AG04449 (cell line): ENCODE measurements at regions not wholly inside any gene's neighbourhood (a gene's known extent, or its start where the extent isn't known, plus 50 kb on each side); places are given as distances from the start of the nearest gene placed in this dataset.

Experiments
- CTCF ChIA-PET: fragments of 350-600 bp; formaldehyde crosslinking; extraction: SDS; loops from one replicate; lab custom pipeline; 2021; ENCODE audit warnings: antibody characterized with exemption; lab: Yijun Ruan, JAX
- POLR2A ChIA-PET: fragments of 400-600, 350-600 bp; formaldehyde crosslinking; extraction: SDS; loops from one replicate; lab custom pipeline; 2020; ENCODE audit warnings: antibody characterized with exemption, inconsistent platforms; lab: Yijun Ruan, JAX
- DNase-seq: peaks from one replicate; pipeline ENCODE4 v3.0.0-alpha.2; 2010; ENCODE audit warnings: low read depth, low spot score
- H3K4me3 ChIP-seq: 2 replicates; pipeline ENCODE4 v1.5.1; 2011; ENCODE audit warnings: low read depth, mild to moderate bottlenecking, control low read depth, low read length
- TF ChIP-seq, protein P1 (sequence below): IDR thresholded peaks from one replicate; pipeline ENCODE4 v1.5.1; 2011; ENCODE audit warnings: mild to moderate bottlenecking, moderate library complexity, low read length, control low read depth, inconsistent platforms; ENCODE audit not compliant: insufficient read depth; ENCODE audit errors: missing control alignments

DNA sequence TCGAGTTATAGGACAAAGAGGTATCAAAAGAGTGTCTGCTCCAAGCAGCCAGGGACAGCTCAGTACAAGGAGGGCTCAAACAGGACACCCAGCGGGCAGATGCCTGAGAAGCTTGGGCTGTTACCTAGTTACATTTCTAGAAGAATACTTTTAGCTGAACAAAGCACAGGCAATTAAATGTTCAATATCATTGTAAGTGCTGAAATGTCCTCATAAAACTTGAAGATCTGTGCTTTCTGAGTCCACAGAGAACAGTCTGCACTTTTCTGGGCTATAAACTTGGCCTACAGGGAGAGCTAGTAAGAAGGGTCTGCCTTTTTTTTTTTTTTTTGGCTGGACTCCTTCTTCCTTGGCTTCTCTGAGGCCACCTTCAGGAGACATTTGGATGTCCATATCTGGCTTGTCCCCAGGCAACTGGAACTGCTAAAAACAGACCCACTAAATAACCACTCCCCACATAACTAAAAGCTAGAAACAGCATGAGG lies 123.2 kb downstream of the SLC16A9 start:
- TF ChIP-seq, protein P1, sequence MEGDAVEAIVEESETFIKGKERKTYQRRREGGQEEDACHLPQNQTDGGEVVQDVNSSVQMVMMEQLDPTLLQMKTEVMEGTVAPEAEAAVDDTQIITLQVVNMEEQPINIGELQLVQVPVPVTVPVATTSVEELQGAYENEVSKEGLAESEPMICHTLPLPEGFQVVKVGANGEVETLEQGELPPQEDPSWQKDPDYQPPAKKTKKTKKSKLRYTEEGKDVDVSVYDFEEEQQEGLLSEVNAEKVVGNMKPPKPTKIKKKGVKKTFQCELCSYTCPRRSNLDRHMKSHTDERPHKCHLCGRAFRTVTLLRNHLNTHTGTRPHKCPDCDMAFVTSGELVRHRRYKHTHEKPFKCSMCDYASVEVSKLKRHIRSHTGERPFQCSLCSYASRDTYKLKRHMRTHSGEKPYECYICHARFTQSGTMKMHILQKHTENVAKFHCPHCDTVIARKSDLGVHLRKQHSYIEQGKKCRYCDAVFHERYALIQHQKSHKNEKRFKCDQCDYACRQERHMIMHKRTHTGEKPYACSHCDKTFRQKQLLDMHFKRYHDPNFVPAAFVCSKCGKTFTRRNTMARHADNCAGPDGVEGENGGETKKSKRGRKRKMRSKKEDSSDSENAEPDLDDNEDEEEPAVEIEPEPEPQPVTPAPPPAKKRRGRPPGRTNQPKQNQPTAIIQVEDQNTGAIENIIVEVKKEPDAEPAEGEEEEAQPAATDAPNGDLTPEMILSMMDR: no peak
- no peak for DNase-seq
- POLR2A ChIA-PET: no interaction called here
- no peak overlapping the region for H3K4me3 ChIP-seq
- CTCF ChIA-PET: interaction anchor here (2.3 kb wide), 1 partner anchor 350 kb away, joined by 5 read pairs; no protein-coding TSS in a partner anchor

DNA sequence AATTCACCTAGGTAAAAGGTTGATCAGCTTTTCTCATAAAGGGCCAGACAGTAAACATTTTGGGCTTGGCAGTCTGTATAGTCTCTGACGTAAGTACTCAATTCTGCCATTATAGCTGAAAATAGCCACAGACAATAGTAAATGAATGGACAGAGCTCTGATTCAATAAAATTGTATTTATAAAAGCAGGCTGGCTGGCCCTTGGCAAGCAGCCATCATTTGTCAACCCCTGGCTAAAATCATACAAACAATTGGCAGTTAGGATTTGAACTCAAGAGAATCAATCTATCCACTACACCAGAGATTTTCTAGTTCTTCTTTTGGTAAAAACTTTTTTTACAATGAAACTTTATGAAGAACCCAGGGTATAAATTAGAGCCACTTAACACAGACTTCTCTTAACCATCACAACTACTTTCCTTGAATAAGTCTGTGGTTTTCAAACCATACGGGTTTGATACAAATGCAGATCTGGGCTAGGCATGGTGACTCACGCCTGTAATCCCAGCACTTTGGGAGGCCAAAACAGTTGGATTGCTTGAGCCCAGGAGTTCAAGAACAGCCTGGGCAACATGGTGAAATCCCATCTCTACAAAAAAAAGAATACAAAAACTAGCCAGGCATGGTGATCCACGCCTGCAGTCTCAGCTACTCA lies 124.5 kb downstream of the SLC16A9 start:
- TF ChIP-seq, protein P1: no peak
- DNase-seq: no peak
- POLR2A ChIA-PET: no interaction called here
- H3K4me3 ChIP-seq: no peak overlapping the region
- CTCF ChIA-PET: no interaction called here

DNA sequence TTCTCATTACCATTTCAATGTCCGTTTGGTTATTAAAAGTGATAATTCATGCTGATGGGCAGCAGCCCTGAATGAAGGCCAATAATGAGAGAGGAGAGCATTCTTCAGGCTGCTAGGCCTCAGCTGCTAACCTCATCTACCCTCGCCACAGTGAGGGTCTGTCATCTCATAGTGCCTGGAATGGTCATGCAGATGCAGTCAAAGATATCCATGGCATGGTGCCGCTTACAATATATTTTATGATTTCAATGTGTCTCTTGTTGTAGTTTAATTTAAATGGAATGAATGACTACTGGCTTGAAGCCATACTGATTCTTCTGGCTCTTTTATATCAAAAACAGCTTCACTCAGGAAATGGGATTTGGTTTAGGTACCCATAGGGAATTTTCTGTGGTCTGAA lies 126.9 kb downstream of the SLC16A9 start:
- TF ChIP-seq, protein P1: no peak
- no peak for DNase-seq
- CTCF ChIA-PET: interaction anchor here (1.2 to 5.5 kb wide), 3 partner anchors 18 to 343 kb away, joined by 3 to 28 read pairs (median 5); no protein-coding TSS in a partner anchor
- H3K4me3 ChIP-seq: no peak overlapping the region
- POLR2A ChIA-PET: no interaction called here

DNA sequence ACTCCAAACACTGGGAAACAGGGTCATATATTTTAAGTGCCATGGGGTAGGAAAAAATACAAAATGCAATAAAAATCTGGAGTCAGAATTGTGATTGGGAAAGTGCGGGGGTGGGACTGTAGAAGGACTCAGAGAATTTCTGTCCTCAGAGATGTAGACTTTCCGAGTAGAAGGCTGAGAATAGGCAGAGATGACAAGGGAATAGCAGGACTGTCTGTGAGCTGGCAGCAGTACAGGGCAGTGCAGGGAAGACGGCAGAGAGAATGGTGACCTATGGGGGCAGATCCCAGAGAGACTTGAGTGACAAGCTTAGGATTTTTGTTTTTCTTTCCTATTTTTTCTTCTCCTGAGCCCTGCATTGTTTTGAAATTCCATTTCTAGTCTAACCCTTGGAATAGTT lies 127.6 kb downstream of the SLC16A9 start:
- ChIA-PET CTCF (interaction anchor here (1.2 to 5.5 kb wide), 3 partner anchors 18 to 342 kb away, joined by 3 to 28 read pairs (median 5); no protein-coding TSS in a partner anchor), POLR2A (no interaction called here)
- TF ChIP-seq, protein P1: no peak
- DNase-seq: no peak
- no peak overlapping the region for H3K4me3 ChIP-seq

DNA sequence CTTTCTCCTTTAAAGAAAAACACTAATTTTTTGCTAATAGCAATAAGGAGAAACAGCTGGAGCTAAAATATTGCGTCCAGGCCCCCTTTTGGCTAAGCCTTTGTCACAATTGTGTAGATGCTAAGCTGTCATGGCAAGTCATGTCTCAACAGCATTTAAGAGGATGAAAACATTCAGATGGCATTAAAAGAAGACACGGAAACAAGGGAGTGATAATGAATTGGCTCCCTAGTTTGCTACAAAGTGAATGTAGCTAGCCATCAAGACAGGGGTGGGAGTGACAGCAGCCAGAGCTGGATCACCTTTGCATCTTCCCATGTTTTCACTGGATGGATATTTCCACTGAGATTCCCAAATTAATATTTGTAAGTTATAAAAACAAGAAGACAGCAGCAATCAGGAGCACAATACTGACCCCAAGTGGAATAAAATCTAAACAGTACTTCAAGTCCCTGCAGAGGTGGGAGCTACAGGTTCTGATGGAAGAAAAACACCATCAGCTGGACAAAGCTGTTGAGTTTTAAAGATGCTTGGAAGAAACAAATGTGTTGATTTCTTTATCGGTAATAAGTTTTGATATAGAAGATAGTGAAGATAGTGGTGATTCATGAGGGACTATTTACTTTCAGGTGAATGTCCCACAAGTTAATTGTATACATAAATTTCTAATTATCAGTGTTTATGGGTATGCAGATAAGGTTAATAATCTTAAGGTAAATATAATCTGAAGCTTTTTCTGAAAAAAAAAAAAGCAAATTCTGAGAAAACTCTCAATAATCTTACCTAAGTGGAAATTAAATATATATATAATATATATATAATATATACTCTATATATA lies 129.4 kb downstream of the SLC16A9 start:
- POLR2A ChIA-PET: no interaction called here
- H3K4me3 ChIP-seq: no peak overlapping the region
- DNase-seq: no peak
- CTCF ChIA-PET: interaction anchor here (0.7 to 5.5 kb wide), 15 partner anchors 10 to 798 kb away, joined by 3 to 28 read pairs (median 3); no protein-coding TSS in a partner anchor
- TF ChIP-seq, protein P1: peak; percentile 9

DNA sequence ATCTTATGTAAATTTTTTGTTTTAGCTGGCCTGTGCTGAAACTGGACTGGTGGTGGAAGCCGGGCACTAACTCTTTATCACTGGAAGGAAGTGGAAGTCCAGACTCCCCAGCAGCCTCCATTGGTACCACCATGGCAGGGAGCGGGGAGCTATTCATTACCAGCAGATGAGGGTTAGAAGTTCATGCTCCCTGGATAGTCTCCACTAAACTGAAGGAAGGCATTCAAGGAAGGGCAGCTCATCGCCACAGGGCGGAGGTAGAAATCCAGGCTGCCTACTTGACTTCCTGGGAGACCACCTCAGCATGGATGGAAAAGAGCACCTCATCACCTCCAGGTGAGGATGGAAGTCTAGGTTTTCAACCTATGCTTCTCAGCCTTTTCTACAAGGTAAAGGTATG lies 130.9 kb downstream of the SLC16A9 start:
- H3K4me3 ChIP-seq: no peak overlapping the region
- ChIA-PET POLR2A (no interaction called here), CTCF (interaction anchor here (1.5 to 5.5 kb wide), 3 partner anchors 44 to 346 kb away, joined by 5 to 28 read pairs (median 8); no protein-coding TSS in a partner anchor)
- TF ChIP-seq, protein P1: no peak
- no peak for DNase-seq
